Kasumi-1 (cell line): ENCODE measurements at regions not wholly inside any gene's neighbourhood (a gene's known extent, or its start where the extent isn't known, plus 50 kb on each side); places are given as distances from the start of the nearest gene placed in this dataset.

Experiments
- DNase-seq, 2 experiments: peaks; one replicate each; lab custom pipeline; 2025; lab: John Stamatoyannopoulos, UW

GRCh38 chr2:147648471-147648870, 196.4 kb upstream of the ACVR2A start:
- no peak for DNase-seq

GRCh38 chr2:147647816-147648215, 197.0 kb upstream of the ACVR2A start:
- no peak for DNase-seq

- no peak for DNase-seq
Observed at GRCh38 chr2:147646818-147647468, 197.9 kb upstream of the ACVR2A start.

- no peak for DNase-seq
Observed at GRCh38 chr2:147644491-147644890, 200.3 kb upstream of the ACVR2A start.

GRCh38 chr2:147642765-147643164, 202.1 kb upstream of the ACVR2A start:
- DNase-seq: no peak

- no peak for DNase-seq
Observed at GRCh38 chr2:147641651-147642050, 203.2 kb upstream of the ACVR2A start.

- no peak for DNase-seq
Observed at GRCh38 chr2:147639891-147640290, 204.9 kb upstream of the ACVR2A start.

- no peak for DNase-seq
Observed at GRCh38 chr2:147639386-147639785, 205.4 kb upstream of the ACVR2A start.

- DNase-seq: no peak
Observed at GRCh38 chr2:147636886-147637285, 207.9 kb upstream of the ACVR2A start.

GRCh38 chr2:147636238-147636882, 208.5 kb upstream of the ACVR2A start:
- DNase-seq: no peak

GRCh38 chr2:147634826-147635225, 210.0 kb upstream of the ACVR2A start:
- no peak for DNase-seq

GRCh38 chr2:147632198-147632597, 212.6 kb upstream of the ACVR2A start:
- peak; percentile 88 to 93 for DNase-seq

GRCh38 chr2:147631294-147631693, 213.5 kb upstream of the ACVR2A start:
- no peak for DNase-seq

GRCh38 chr2:147630585-147630984, 214.2 kb upstream of the ACVR2A start:
- peak; percentile 54 to 64 for DNase-seq

GRCh38 chr2:147628971-147629421, 215.8 kb upstream of the ACVR2A start:
- DNase-seq: peak; percentile 19 to 33

- peak; percentile 69 for DNase-seq
Observed at GRCh38 chr2:147623328-147623727, 221.5 kb upstream of the ACVR2A start.

GRCh38 chr2:147621656-147622197, 223.1 kb upstream of the ACVR2A start:
- no peak for DNase-seq

GRCh38 chr2:147619808-147620207, 225.0 kb upstream of the ACVR2A start:
- no peak for DNase-seq

- no peak for DNase-seq
Observed at GRCh38 chr2:147615726-147616125, 229.1 kb upstream of the ACVR2A start.

- DNase-seq: no peak
Observed at GRCh38 chr2:147614979-147615470, 229.8 kb upstream of the ACVR2A start.

- DNase-seq: no peak
Observed at GRCh38 chr2:147614471-147614870, 230.4 kb upstream of the ACVR2A start.

- no peak for DNase-seq
Observed at GRCh38 chr2:147610496-147611040, 234.3 kb upstream of the ACVR2A start.

- no peak for DNase-seq
Observed at GRCh38 chr2:147609301-147609700, 235.5 kb upstream of the ACVR2A start.
